Ectodermal cell (in vitro differentiated cells): ENCODE measurements at regions not wholly inside any gene's neighbourhood (a gene's known extent, or its start where the extent isn't known, plus 50 kb on each side); places are given as distances from the start of the nearest gene placed in this dataset.

Experiments
- H3K27ac ChIP-seq: 2 replicates; pipeline ENCODE4 v1.7.0; 2013; ENCODE audit warnings: mild to moderate bottlenecking, low read depth, low read length; ENCODE audit not compliant: insufficient read depth, poor library complexity, severe bottlenecking
- H3K27me3 ChIP-seq: 2 replicates; pipeline ENCODE4 v1.7.0; 2013; ENCODE audit warnings: mild to moderate bottlenecking, low read length; ENCODE audit not compliant: insufficient read depth, control insufficient read depth, poor library complexity, severe bottlenecking
- H3K36me3 ChIP-seq: one replicate; pipeline ENCODE4 v1.7.0; 2013; ENCODE audit warnings: low read length; ENCODE audit not compliant: control insufficient read depth, insufficient read depth
- H3K4me1 ChIP-seq: one replicate; pipeline ENCODE4 v1.7.0; 2013; ENCODE audit warnings: low read length; ENCODE audit not compliant: control insufficient read depth, insufficient read depth
- H3K4me3 ChIP-seq: 2 replicates; pipeline ENCODE4 v1.7.0; 2013; ENCODE audit warnings: low read depth, low read length, control low read depth; ENCODE audit not compliant: insufficient read depth
- H3K9me3 ChIP-seq: 2 replicates; pipeline ENCODE4 v1.7.0; 2013; ENCODE audit warnings: mild to moderate bottlenecking, low read length, moderate library complexity; ENCODE audit not compliant: control insufficient read depth
- WGBS, 2 experiments: methylation state at CpG; one replicate each; pipeline ENCODE4 v1.1.7; 2013; ENCODE audit warnings: missing lambda C conversion rate in 2 of 2; 5-methylcytosine and 5-hydroxymethylcytosine counted together

DNA sequence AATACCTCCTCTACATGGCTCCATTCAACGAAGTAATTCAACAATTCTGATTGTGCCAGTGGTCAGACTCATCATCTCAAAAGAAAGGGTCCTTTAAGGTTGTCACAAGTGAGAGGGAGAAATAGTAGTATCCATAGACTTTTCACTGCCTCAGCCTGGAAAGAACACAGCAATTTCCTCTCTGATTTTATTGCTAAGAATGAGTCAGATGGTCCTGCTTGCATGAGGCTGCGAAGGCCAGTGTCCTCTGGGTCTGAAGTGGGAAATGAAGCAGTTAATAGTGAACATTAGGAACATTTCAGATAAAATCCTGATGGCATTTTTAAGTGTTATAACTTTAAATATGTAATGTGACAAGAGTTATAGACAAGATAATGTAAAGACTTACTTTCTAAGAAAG, 979.0 kb downstream of the EFNA5 start:
- no peaks in the 10 kb centered on the region for H3K9me3 ChIP-seq
- H3K4me1 ChIP-seq = no peaks in the 10 kb centered on the region
- WGBS, 2 experiments = 89 to 93% methylated on average over 2 of the region's 2 CpGs
- no peak overlapping the region for H3K27ac ChIP-seq
- H3K27me3 ChIP-seq = no peaks in the 10 kb centered on the region
- no peaks in the 10 kb centered on the region for H3K36me3 ChIP-seq
- H3K4me3 ChIP-seq = no peak overlapping the region

DNA sequence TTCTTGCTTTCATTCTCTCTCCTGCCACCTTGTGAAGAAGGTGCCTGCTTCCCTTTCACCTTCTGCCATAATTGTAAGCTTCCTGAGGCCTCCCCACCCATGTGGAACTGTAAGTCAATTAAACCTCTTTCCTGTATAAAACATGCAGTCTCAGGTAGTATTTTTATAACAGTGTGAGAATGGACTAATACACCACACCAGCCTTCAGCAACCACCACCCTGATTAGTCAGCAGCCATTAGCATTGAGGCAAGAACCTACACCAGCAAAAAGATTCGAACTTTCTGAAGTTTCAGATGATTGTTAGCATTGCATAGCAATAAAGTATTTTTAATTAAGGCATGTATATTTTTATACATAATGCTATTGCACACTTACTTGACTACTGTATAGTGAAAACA, 980.2 kb downstream of the EFNA5 start:
- Histone ChIP-seq H3K4me1 (no peaks in the 10 kb centered on the region), H3K27me3 (no peaks in the 10 kb centered on the region), H3K9me3 (no peaks in the 10 kb centered on the region), H3K36me3 (no peaks in the 10 kb centered on the region), H3K4me3 (no peak overlapping the region), H3K27ac (no peak overlapping the region)
- WGBS, 2 experiments = 100% methylated on average over 1 of the region's 1 CpG; no CpG with 5 or more reads in 1 of the 2 experiments

DNA sequence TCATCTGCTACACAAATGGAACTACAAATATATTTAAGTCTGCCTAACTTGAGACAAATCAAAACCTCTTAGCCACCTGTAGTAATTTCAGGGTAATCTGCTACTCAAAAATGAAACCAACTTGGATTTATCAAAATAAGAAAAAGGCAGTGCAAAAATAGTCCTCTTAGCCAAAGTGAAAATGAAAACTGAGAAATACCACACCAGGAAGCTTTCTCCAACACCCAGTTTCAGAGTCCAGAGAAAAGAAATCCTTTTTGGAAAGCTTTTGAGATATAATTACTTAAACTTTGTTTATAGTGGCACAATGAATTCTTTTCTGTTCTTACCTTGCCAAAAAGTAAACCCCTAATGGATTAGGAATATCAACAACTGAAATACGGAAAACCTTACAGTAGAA, 990.4 kb downstream of the EFNA5 start:
- H3K4me3 ChIP-seq = no peak overlapping the region
- H3K9me3 ChIP-seq = no peaks in the 10 kb centered on the region
- H3K27ac ChIP-seq = no peak overlapping the region
- WGBS, 2 experiments = 96 to 100% methylated on average over 1 of the region's 1 CpG
- H3K27me3 ChIP-seq = no peaks in the 10 kb centered on the region
- no peaks in the 10 kb centered on the region for H3K4me1 ChIP-seq
- H3K36me3 ChIP-seq = no peaks in the 10 kb centered on the region

DNA sequence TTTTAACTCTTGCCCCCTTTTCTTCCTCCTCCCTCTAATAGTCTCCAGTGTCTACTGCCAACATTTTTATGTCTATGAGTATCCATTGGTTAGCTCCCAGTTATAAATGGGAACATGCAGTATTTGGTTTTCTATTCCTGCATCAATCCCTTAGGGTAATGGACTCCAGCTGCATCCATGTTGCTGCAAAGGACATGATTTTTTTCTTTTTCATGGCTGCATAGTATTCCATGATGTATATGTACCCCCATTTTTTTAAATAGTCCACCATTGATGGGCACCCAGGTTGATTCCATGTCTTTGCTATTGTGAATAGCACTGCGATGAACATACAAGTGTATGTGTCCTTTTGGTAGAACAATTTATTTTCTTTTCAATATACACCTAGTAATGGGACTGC, 993.7 kb downstream of the EFNA5 start:
- Histone ChIP-seq H3K27me3 (no peaks in the 10 kb centered on the region), H3K4me1 (no peaks in the 10 kb centered on the region), H3K27ac (no peak overlapping the region), H3K36me3 (no peaks in the 10 kb centered on the region), H3K9me3 (no peaks in the 10 kb centered on the region), H3K4me3 (no peak overlapping the region)
- 100% methylated on average over 1 of the region's 1 CpG for WGBS, 2 experiments

DNA sequence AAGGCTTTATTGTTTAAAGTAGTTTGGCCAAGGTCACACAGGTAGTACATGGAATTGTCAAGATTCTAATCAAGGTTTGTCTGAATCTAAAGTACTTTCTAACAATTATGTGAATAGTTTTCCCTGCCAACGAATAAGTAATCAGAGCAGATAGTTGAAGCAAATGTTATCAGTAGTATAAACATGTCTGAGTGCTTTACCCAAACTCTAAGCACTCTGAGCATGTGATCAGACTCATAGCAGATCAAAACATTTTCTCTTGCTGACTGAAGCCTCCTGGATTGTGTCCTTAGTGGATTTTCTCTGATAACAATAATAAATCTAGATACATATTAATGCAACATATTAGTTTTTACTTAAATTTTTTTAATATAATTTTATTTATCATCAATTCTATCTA, 995.0 kb downstream of the EFNA5 start:
- Histone ChIP-seq H3K9me3 (no peaks in the 10 kb centered on the region), H3K4me1 (no peaks in the 10 kb centered on the region), H3K4me3 (no peak overlapping the region), H3K36me3 (no peaks in the 10 kb centered on the region), H3K27me3 (no peaks in the 10 kb centered on the region), H3K27ac (no peak overlapping the region)
- WGBS, 2 experiments = 80 to 91% methylated on average over 1 of the region's 1 CpG

DNA sequence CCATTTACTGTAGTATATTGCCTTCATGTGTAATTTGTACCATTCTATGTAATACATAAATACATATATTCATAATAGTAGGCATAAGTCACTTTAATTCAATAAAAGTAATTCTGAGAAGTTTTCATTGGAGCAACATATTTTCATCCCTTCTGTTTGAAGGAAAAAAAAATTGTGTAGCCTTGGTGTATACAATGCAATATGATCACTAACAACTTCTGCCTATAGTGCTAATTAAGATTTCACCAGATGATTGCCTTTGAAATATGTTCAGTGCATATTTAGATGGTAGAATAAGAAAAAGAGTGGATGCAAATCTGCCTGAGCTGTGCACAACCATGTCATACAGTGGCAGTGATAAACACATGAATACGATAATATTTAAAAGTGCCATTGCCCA, 996.8 kb downstream of the EFNA5 start:
- Histone ChIP-seq H3K4me3 (no peak overlapping the region), H3K27me3 (no peaks in the 10 kb centered on the region), H3K27ac (no peak overlapping the region), H3K4me1 (no peaks in the 10 kb centered on the region), H3K36me3 (no peaks in the 10 kb centered on the region), H3K9me3 (no peaks in the 10 kb centered on the region)
- 89 to 94% methylated on average over 1 of the region's 1 CpG for WGBS, 2 experiments

DNA sequence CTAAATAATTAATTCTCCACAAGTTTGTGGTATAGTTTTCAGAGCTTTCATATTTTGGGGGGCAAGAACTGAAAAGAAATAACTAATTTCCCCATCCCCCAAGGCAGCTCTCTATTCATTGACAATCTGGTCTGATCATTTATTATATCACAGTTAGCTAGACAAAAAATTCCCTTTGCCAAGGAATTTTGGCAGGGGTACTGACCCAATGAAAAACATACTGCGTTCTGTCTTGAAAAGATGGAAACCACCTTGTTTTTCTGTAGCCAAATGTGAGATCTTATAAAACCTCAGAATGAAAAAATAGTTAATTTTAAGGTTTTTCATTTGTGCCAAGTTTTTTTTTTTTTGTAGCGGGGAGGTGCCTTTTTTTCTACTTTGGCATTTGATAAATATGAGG, 1008.9 kb downstream of the EFNA5 start:
- Histone ChIP-seq H3K4me1 (no peaks in the 10 kb centered on the region), H3K4me3 (no peak overlapping the region), H3K36me3 (no peaks in the 10 kb centered on the region), H3K27me3 (no peaks in the 10 kb centered on the region), H3K9me3 (no peaks in the 10 kb centered on the region), H3K27ac (no peak overlapping the region)
- 40 to 50% methylated on average over 1 of the region's 2 CpGs for WGBS, 2 experiments

DNA sequence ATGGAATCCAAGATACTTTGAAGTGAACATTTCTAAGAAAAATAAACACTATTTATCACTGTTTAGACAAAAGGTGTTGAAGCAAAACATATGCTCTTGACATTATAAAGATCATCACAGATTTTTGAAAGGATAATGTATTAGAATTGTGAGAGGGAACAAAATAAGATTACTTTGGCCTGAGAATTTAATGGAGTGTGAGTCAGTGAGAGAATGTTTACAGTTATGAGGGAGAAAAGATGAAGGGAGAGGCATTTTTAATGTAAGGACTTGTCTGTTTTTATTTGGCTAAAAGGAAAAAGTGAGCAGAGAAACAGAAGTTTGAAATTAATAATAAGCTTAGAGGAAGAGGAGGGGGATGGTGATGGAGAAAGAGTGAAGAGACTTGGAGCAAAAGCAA, 1010.1 kb downstream of the EFNA5 start:
- H3K27me3 ChIP-seq = no peaks in the 10 kb centered on the region
- no peak overlapping the region for H3K4me3 ChIP-seq
- no peaks in the 10 kb centered on the region for H3K9me3 ChIP-seq
- no peaks in the 10 kb centered on the region for H3K36me3 ChIP-seq
- H3K4me1 ChIP-seq = no peaks in the 10 kb centered on the region
- H3K27ac ChIP-seq = no peak overlapping the region

DNA sequence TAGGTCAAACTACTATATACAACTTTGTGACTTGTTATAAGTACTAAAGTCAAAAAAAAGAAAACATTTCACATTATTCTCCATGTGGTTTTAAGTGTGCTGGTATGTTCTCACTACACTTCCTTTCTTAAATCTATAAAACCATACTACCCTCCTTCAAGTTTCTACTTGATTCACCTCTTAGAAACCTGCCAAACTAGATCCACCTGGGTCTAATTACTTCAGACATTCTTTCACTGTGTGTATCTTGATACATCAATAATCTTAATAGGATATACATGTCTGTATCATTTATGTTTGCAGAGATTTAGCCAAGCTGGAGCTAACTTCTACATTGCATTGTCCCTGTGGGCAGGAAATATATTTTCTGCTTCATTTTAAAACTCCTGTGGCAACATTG, 1012.6 kb downstream of the EFNA5 start:
- H3K4me3 ChIP-seq = no peak overlapping the region
- H3K36me3 ChIP-seq = no peaks in the 10 kb centered on the region
- H3K27me3 ChIP-seq = no peaks in the 10 kb centered on the region
- no peak overlapping the region for H3K27ac ChIP-seq
- H3K9me3 ChIP-seq = no peaks in the 10 kb centered on the region
- no peaks in the 10 kb centered on the region for H3K4me1 ChIP-seq

DNA sequence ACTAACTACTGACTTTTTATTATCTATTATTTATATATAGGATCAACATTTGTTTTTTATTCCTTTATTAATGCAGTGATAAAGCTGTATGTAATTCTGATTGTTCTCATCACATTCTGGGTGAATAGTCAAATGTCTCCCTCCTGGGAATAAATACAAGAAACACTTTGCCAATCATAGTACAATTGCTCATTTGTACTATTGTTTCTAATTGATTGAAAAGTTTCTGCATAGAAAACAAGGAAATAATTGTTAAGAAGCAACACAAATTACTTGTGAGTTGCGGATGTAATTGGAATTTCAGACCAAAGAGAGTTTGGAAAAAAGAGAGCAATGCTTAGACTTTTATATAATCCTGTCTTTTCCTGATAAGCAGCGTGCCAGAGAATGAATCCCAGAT, 1013.9 kb downstream of the EFNA5 start:
- Histone ChIP-seq H3K27me3 (no peaks in the 10 kb centered on the region), H3K4me1 (no peaks in the 10 kb centered on the region), H3K9me3 (no peaks in the 10 kb centered on the region), H3K27ac (no peak overlapping the region), H3K36me3 (no peaks in the 10 kb centered on the region), H3K4me3 (no peak overlapping the region)
- WGBS, 2 experiments = 91 to 100% methylated on average over 1 to 2 of the region's 2 CpGs

DNA sequence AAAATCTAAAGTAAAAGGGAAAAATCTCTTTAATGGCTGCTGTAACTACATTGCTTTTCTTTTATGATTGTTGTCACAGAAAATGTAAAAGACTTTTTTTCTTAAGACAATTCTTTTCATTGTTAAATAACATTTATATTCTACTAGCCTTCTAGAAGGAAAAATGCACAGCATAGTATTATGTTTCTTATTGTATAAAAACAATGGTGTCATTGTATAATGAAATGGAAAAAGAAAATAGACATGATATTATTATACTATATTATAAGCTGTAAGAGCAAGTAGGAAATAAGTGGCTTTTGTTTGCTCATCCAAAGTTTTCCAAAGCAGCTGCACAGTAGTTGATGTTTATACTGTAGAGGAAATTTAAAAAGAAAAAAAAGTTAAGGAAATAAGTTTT, 1021.7 kb downstream of the EFNA5 start:
- no peak overlapping the region for H3K4me3 ChIP-seq
- H3K4me1 ChIP-seq = no peaks in the 10 kb centered on the region
- H3K36me3 ChIP-seq = no peaks in the 10 kb centered on the region
- H3K9me3 ChIP-seq = no peaks in the 10 kb centered on the region
- H3K27ac ChIP-seq = no peak overlapping the region
- H3K27me3 ChIP-seq = no peaks in the 10 kb centered on the region
